HAP-1 (cell line): ENCODE measurements at regions not wholly inside any gene's neighbourhood (a gene's known extent, or its start where the extent isn't known, plus 50 kb on each side); places are given as distances from the start of the nearest gene placed in this dataset.

Source experiments
- DNase-seq, 2 experiments: peaks; one replicate each; pipeline ENCODE4 v3.0.0-alpha.2; 2016 to 2020; ENCODE audit warnings: low spot score in 2 of 2
- H3K27me3 ChIP-seq: fragments of 250-450 bp; sonication (Bioruptor Pico); 2 replicates; pipeline ENCODE4 v1.5.1; 2020; ENCODE audit warnings: low read depth, mild to moderate bottlenecking, moderate library complexity
- H3K36me3 ChIP-seq: fragments of 250-450 bp; sonication (Bioruptor Pico); replicated peaks from 2 replicates; pipeline ENCODE4 v1.5.1; 2020; ENCODE audit warnings: mild to moderate bottlenecking
- H3K4me1 ChIP-seq: fragments of 250-450 bp; sonication (Bioruptor Pico); 2 replicates; pipeline ENCODE4 v1.5.1; 2020; ENCODE audit warnings: mild to moderate bottlenecking
- H3K4me3 ChIP-seq: fragments of 250-450 bp; sonication (Bioruptor Pico); 2 replicates; pipeline ENCODE4 v1.5.1; 2020; ENCODE audit warnings: mild to moderate bottlenecking, moderate library complexity
- H3K9me3 ChIP-seq: fragments of 250-450 bp; sonication (Bioruptor Pico); 2 replicates; pipeline ENCODE4 v1.5.1; 2020; ENCODE audit warnings: mild to moderate bottlenecking, moderate library complexity
- in situ Hi-C: fragments of 300-500 bp; cut with MboI; formaldehyde crosslinking; loops from 3 replicates; pipeline ENCODE4 v1.14.3; 2020; ENCODE audit warnings: low sequenced_read_pairs, inconsistent platforms, mixed read lengths

DNA sequence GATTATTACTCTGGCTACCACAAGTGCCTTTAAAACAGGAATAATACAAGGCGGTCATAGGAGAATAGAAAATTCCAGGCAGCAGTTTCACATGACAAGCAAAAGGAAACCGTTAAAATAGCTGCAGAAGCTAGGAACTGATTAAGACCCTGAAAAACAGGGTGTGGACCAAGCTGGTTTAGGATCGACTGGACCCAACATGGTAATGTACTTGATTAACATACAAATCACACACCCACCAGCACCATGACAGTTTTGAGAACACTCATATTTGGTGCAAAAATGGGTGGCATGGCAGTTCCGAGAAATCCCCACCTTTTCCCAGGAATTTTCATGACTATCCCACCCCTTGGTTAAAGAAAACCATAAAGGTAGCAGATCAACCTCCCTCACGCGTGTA, 51.9 kb upstream of the TMEM163 start:
- in situ Hi-C loops, result no loop called here

DNA sequence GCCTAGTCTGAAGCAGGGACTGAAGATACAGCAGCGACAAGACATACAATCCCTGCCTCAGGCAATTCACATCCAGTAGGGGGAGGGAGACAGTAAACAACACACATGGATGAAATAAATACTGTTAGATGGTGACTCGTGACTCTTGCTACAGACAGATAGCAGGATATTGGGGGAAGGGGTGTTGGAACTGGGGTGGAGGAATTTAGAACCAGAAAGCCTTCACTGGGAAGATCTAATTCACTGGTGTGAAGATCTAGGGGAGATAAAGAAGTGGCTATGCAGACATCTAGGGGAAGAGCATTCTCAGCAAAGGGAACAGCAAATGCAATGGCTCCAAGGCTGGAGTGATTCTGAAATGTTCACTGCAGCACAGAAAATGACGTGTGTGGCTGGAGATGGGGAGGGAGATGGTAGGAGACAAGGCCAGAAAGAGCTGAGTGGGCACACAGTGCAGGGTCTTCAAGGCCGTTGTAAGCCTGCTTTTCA, 52.6 kb upstream of the TMEM163 start:
- no peak for DNase-seq
- Histone ChIP-seq H3K27me3 (no peaks in the 10 kb centered on the region), H3K4me3 (no peak overlapping the region), H3K4me1 (no peaks in the 10 kb centered on the region), H3K36me3 (no peaks in the 10 kb centered on the region), H3K9me3 (no peaks in the 10 kb centered on the region)
- in situ Hi-C loops, result no loop called here

More for the DNA sequence above, 51.9 kb upstream of the TMEM163 start:
- H3K4me3 ChIP-seq, result no peak overlapping the region
- no peaks in the 10 kb centered on the region for H3K27me3 ChIP-seq
- H3K4me1 ChIP-seq, result no peaks in the 10 kb centered on the region
- H3K9me3 ChIP-seq, result no peaks in the 10 kb centered on the region
- H3K36me3 ChIP-seq, result no peaks in the 10 kb centered on the region
- DNase-seq, result no peak

DNA sequence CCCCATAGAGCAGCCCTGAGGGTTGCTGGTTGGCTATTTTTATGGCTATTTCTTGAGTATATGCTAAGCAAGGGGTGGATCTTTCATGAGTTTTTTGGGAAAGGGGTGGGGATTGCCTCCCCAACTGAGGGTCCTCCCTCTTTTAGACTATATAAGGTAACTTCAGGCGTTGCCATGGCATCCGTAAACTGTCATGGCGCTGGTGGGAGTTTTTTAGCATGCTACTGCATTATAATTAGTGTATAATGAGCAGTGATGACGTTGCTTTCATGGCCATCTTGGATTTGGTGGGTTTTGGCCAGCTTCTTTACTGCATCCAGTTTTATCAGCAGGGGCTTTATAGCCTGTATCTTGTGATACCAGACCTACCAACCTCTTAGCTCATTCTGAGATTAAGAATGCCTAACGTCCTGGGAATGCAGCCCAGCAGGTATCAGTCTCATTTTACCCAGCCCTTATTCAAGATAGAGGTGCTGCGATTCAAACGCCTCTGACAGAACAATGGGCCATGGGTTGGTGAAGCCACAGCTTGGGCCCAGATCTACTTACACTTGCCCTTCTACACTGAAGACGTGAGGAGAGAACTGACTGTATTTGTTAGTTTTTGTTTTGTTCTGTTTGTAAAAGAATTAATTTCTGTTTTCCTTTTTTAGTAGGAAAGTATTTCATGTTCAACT, 53.8 kb upstream of the TMEM163 start:
- in situ Hi-C loops, result no loop called here

DNA sequence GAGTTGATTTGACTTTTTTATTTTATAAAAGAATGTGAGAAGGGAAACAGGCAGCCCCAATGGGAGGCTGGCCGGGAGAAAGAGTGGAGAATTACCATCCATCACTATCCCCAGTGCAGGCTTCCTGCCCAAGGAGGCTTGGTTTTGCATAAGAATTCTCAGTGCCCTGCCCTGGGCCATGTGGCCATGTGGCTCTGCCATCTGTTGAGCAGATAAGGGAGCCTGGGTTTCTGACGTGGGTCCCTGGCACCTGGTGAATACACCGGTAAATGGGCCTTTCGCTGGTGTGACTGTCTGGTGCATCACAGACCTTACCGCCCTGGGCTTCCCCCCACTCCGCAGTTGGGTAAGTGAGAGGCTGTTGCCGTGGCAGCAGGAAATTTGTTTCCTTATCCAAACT, 54.5 kb upstream of the TMEM163 start:
- Histone ChIP-seq H3K9me3 (no peaks in the 10 kb centered on the region), H3K27me3 (no peaks in the 10 kb centered on the region), H3K4me1 (no peaks in the 10 kb centered on the region), H3K4me3 (no peak overlapping the region), H3K36me3 (no peaks in the 10 kb centered on the region)
- no peak for DNase-seq
- in situ Hi-C loops, result no loop called here

More for the DNA sequence above, 53.8 kb upstream of the TMEM163 start:
- no peaks in the 10 kb centered on the region for H3K9me3 ChIP-seq
- H3K27me3 ChIP-seq, result no peaks in the 10 kb centered on the region
- no peaks in the 10 kb centered on the region for H3K36me3 ChIP-seq
- H3K4me1 ChIP-seq, result no peaks in the 10 kb centered on the region
- DNase-seq, result no peak
- no peak overlapping the region for H3K4me3 ChIP-seq

DNA sequence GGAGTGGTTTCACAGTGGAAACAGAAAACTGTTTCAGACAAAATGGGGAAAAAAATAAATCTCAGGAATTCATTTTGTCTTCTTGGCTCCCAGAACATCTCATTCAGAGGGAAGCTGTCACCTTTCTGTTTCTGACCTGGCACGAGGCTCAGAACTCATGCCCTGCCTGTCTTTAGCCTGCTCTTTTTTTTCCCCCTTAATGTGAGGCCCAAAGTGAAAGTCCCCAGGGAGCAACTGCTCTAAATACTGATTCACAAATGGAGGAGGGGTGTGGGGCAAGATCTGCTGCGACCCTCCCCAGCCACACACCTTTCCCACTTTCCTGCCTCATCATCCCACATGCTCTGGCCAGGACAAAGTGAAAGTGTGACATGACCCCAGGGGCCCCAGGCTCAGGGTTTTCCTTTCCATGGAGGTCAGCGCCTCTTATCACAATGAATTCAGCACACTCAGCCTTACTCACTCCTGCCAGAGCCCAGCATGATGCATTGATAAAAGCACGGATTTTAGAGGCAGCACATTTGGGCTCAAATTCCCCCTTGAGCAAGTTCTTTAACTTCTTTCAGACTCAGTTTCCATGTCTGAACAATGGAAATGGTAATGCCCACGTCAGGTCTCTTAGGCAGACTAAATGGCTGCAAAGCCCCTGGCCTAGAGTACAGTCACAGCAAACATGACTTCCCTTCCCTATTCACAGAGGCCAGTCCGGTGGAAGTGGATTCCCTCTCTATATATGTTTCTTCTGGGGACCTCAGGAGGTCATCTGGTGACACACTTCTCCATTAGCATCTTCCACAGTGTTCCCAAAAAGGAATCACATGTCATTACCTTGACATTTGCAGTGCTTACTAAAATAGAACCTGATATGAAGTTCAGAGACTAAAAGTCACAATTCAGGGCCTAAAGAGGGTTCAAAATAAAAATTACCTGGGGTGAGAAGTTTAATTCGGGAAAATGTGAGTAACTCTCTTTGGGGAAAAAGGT, 55.3 kb upstream of the TMEM163 start:
- Histone ChIP-seq H3K36me3 (no peaks in the 10 kb centered on the region), H3K4me3 (no peak overlapping the region), H3K27me3 (no peaks in the 10 kb centered on the region), H3K9me3 (no peaks in the 10 kb centered on the region), H3K4me1 (no peaks in the 10 kb centered on the region)
- no peak for DNase-seq
- in situ Hi-C loops, result no loop called here

DNA sequence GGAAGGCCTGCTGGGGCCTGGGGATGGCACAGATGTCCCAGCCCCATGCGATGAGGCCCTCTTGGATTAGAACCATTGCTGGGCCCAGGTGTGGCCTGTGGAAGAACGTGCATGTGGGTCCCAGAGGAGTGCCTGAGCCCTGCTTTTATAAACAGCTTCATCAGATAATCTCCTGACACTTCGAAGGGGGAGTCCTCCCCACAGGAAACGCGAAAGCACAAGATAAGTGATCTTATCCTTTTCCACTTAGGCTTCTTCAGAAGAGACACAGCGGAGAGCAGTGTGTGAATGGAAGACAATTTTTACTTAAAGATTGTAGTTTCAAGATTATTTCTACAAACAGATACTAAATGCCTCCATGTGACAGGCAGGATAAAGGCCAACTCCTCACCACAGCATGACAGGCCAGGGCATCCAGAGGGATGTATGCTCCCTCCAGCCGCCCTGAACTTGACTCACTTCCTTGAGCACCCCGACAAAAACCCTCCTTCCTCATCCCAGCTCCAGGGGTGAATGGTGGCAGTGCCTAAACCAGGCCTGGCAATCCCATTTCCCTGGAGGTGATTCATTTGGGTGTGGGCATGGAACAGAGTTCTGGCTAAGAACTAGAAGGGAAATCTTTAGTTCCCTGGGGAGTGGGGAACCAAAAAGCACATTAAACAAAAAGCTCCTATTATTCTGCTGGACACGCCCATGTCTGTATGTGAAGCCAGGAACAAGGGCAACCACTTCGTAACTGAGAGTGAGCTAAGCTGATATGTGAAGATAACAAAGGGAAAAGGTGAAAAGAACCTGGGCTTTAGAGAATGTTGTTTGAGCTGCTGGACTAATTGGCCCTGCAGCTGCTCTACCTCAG, 56.2 kb upstream of the TMEM163 start:
- Histone ChIP-seq H3K9me3 (no peaks in the 10 kb centered on the region), H3K4me3 (no peak overlapping the region), H3K4me1 (no peaks in the 10 kb centered on the region), H3K36me3 (no peaks in the 10 kb centered on the region), H3K27me3 (no peaks in the 10 kb centered on the region)
- in situ Hi-C loops, result no loop called here
- DNase-seq, result no peak

DNA sequence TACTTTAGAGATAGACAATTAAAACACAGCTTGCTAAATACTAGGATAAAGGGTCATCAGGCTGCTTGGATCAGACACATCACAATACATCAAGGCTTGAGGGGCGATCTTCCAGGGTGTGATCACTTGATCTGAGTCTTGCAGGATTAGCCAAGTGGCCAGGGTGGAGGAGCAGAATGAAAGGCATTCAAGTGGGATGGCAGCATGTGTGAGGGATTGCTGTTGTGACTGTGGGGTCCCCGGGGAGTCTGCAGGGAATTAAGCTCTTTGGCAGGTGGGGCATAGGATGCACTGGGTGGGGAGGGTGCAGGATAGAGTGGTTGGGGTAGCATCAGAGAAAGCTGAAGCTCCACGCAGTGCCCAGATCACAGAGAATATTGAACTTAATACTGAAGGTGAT, 58.0 kb upstream of the TMEM163 start:
- no peak for DNase-seq
- Histone ChIP-seq H3K36me3 (no peaks in the 10 kb centered on the region), H3K27me3 (no peaks in the 10 kb centered on the region), H3K4me1 (no peaks in the 10 kb centered on the region), H3K9me3 (no peaks in the 10 kb centered on the region), H3K4me3 (no peak overlapping the region)
- in situ Hi-C loops, result no loop called here

DNA sequence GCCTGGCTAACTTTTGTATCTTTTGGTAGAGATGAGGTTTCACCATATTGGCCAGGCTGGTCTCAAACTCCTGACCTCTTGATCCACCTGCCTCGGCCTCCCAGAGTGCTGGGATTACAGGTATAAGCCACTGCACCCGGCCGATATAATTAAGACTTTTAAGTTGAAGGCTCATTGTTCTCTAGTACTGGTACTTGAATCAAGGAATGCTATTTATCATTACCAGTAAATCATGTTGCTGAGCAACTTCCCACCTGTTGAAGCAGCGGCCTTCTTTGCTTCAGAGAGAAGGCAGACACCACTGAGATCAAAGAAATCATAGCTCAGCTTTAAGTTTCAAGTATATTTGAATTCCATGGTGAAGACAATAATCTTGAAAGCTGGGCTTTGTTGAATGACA, 58.8 kb upstream of the TMEM163 start:
- no peaks in the 10 kb centered on the region for H3K27me3 ChIP-seq
- H3K4me1 ChIP-seq, result no peaks in the 10 kb centered on the region
- in situ Hi-C loops, result no loop called here
- H3K9me3 ChIP-seq, result no peaks in the 10 kb centered on the region
- no peak for DNase-seq
- H3K36me3 ChIP-seq, result no peaks in the 10 kb centered on the region
- H3K4me3 ChIP-seq, result no peak overlapping the region

DNA sequence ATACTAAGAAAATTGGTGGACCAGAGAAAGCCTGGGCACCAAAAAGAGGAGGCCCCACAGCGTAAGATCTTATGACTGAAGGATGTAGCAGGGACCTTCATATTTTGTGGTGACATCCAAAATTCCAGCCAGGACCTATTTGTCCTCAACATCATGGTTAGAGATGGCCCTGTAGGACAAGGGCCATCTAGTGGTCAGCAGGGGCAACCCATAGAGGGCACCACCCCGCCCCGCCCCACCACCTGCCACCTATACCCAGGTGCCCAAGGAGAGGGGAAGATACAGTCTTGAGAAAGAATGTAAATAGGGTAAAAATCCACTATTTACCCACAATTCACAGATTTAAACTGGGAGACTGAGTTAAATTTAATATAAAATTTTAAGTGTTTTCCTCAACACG, 59.6 kb upstream of the TMEM163 start:
- H3K4me1 ChIP-seq, result no peaks in the 10 kb centered on the region
- DNase-seq, result peak in 1 of 2 experiments; percentile 30
- no peak overlapping the region for H3K4me3 ChIP-seq
- no peaks in the 10 kb centered on the region for H3K36me3 ChIP-seq
- no peaks in the 10 kb centered on the region for H3K27me3 ChIP-seq
- in situ Hi-C loops, result no loop called here
- no peaks in the 10 kb centered on the region for H3K9me3 ChIP-seq

DNA sequence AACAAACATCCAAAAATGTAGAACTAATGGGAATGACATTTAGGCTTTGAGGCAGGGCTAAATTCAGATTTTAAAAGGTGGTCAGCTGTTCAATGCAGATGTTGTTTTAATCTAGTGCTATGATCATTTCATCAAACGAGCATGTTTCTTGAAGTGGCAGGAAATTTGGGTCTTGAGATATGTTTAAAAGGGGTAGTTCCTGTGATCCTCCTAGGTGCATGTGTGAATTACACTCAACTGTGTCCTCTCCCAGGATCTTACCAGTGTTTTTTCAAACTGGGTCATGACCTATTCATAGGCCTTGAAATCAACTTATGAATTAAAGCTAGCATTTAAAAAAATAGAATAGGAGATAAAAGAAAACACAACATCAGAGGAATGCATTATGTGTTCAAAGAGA, 57.4 kb upstream of the ACMSD start:
- Histone ChIP-seq H3K4me3 (no peak overlapping the region), H3K9me3 (no peaks in the 10 kb centered on the region), H3K27me3 (no peaks in the 10 kb centered on the region), H3K4me1 (no peaks in the 10 kb centered on the region), H3K36me3 (no peaks in the 10 kb centered on the region)
- DNase-seq, result no peak
- in situ Hi-C loops, result loop anchor here (10.0 kb wide), 1 partner anchor 316 kb away; no protein-coding TSS in a partner anchor

DNA sequence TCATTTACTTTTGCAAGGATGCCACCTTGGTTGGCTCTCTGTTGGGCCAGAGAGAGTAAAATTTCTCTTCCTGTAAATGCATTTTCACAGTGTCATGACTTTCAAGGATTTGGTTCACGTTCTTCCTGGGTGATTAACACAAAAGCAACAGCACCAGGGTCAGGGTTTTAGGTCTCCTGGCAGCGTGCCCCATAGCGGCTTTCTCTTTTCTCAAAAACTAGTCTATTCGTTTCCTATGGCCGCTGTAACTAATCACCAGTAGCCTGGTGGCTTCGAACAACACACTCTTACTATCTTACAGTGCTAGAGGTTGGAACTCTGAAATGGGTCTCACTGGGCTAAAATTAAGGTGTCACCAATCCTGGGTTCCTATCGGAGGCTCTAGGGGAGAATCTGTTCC, 56.3 kb upstream of the ACMSD start:
- in situ Hi-C loops, result loop anchor here (10.0 kb wide), 1 partner anchor 317 kb away; no protein-coding TSS in a partner anchor
- Histone ChIP-seq H3K4me3 (no peak overlapping the region), H3K36me3 (no peaks in the 10 kb centered on the region), H3K27me3 (no peaks in the 10 kb centered on the region), H3K9me3 (no peaks in the 10 kb centered on the region), H3K4me1 (no peaks in the 10 kb centered on the region)
- DNase-seq, result no peak

DNA sequence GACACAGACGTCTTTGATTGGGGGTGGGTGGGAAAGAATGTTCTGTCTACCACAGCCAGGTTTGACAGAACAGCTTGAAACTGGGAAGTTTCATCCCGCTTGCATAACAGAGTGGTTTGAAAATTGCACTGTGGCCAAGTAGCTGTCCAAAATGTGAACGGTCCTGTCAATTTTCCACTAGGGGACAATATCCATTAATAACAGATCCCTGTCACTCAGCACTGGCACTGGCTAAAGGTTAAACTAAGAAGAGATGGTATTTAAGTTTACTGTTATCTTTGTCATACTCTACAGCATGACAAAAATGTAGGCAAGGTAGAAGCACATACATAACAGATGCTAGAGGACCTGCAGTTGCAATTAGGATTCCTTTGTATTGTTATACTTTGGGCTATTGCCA, 55.6 kb upstream of the ACMSD start:
- H3K27me3 ChIP-seq, result no peaks in the 10 kb centered on the region
- peak; percentile 32 to 50 for DNase-seq
- H3K4me3 ChIP-seq, result no peak overlapping the region
- H3K36me3 ChIP-seq, result no peaks in the 10 kb centered on the region
- in situ Hi-C loops, result loop anchor here (10.0 kb wide), 1 partner anchor 318 kb away; no protein-coding TSS in a partner anchor
- no peaks in the 10 kb centered on the region for H3K9me3 ChIP-seq
- no peaks in the 10 kb centered on the region for H3K4me1 ChIP-seq

DNA sequence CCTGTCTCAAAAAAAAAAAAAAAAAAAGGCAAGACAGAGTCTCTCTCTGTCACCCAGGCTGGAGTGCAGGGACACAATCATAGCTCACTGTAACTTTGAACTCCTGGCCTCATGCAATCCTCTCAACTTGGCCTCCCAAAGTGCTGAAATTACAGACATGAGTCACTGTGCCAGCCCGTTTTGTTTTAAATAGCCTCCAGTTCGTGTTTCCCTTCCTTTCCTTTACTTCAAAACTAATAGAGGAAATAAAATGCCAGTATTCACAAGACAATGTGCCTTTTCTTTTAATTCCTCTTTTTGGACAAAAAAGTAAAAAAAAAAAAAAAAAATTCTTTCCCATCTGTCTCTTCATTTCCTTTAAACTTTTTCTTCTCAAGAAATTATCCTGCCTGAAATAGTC, 54.5 kb upstream of the ACMSD start:
- Histone ChIP-seq H3K4me1 (no peaks in the 10 kb centered on the region), H3K9me3 (no peaks in the 10 kb centered on the region), H3K27me3 (no peaks in the 10 kb centered on the region), H3K4me3 (no peak overlapping the region), H3K36me3 (no peaks in the 10 kb centered on the region)
- DNase-seq, result no peak
- in situ Hi-C loops, result loop anchor here (10.0 kb wide), 1 partner anchor 319 kb away; no protein-coding TSS in a partner anchor
